ENCODE measurements at regions not wholly inside any gene's neighbourhood (a gene's known extent, or its start where the extent isn't known, plus 50 kb on each side); places are given as distances from the start of the nearest gene placed in this dataset.

DNA sequence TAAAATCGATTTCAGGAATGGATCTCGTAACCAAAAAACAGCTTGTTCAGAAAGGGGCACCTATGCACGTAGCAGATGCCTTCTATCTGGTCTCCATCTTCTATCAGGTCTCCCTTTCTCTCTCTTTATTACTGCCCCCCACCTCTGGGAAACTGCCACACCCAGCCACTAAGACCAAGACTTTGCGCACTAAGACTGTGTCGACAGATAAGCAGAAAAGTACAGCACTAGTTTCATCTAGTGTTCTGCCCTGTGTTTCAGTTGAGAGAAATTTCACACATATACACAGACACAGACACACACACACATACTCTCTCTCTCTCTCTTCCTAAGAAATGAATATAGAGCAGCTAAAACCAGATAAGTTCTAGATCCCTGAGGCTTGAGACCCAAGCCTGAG is 210.1 kb upstream of the MAP3K1 start:
- no peak for TF ChIP-seq CTCF (IDR thresholded peaks at IDR 0.05; ENCODE audit: extremely low read depth, insufficient read depth, missing control alignments)
- in situ Hi-C loops (cut with MboI; ENCODE audit: low pct_unique_long_range_greater_than_20kb, low sequenced_read_pairs, unreplicated experiment) = no loop called here
- DNase-seq (ENCODE audit: low spot score) = no peak

DNA sequence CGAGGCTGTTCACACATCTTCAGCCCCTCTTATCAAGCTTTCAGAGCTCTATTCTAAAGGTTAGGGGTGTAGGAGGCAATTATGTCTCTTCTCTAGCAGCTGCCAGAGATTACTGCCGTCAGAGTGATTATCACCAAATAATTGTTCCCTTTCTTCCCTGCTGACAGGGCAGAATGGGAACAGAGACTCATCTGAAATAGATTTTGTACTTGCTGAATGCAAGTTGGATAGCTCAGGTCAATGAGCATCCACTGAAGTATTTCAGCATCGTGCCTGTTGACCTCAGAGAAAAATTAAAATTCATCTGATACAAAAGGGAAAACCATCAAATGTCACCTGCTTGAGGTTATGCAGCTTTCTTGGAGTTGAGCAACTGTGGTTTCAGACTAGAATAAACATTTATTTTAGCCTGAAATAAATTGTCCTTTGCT is 213.7 kb upstream of the MAP3K1 start:
- no peak for TF ChIP-seq CTCF (IDR thresholded peaks at IDR 0.05; ENCODE audit: extremely low read depth, insufficient read depth, missing control alignments)
- no peak for DNase-seq (ENCODE audit: low spot score)
- in situ Hi-C loops (cut with MboI; ENCODE audit: low pct_unique_long_range_greater_than_20kb, low sequenced_read_pairs, unreplicated experiment) = no loop called here

DNA sequence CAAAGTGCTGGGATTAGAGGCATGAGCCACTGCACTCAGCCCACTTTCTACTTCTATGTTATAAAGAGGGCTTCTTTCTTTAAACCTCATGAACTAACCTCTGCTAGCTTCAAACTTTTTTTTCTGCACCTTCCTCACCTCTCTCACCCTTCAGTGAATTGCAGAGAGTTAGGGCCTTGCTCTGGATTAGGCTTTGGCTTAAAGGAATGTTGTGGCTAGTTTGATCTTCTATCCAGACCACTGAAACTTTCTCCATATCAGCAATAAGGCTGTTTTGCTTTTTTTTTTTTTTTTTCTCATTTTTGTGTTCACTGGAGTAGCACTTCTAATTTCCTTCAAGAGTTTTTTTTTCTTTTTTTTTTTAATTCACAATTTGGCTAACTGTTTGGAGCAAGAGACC is 216.4 kb upstream of the MAP3K1 start:
- TF ChIP-seq CTCF (IDR thresholded peaks at IDR 0.05; ENCODE audit: extremely low read depth, insufficient read depth, missing control alignments) = no peak
- DNase-seq (ENCODE audit: low spot score) = no peak
- in situ Hi-C loops (cut with MboI; ENCODE audit: low pct_unique_long_range_greater_than_20kb, low sequenced_read_pairs, unreplicated experiment) = no loop called here

DNA sequence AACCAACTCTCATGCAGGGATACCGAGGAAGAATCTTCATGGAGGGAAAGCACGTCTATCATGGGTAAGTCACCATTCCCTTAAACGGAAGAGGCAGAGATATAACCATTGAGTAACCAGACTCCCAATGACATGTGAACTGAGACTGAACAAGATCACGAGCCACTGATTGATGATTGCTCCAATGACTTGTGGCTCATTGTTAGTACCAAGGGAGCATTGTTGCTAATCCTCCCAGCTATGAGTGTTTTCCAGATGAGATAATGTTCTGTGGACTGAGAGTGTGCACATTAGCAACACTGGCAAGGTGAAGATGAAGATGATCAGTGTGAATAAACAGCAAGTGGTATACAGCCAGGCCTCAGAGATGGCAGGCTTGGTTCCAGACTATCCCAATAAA is 219.2 kb upstream of the MAP3K1 start:
- DNase-seq (ENCODE audit: low spot score) = no peak
- in situ Hi-C loops (cut with MboI; ENCODE audit: low pct_unique_long_range_greater_than_20kb, low sequenced_read_pairs, unreplicated experiment) = no loop called here
- no peak for TF ChIP-seq CTCF (IDR thresholded peaks at IDR 0.05; ENCODE audit: extremely low read depth, insufficient read depth, missing control alignments)

GRCh38 chr5:56595566-56595965 is 219.8 kb upstream of the MAP3K1 start:
- DNase-seq (ENCODE audit: low spot score) = no peak
- in situ Hi-C loops (cut with MboI; ENCODE audit: low pct_unique_long_range_greater_than_20kb, low sequenced_read_pairs, unreplicated experiment) = no loop called here
- no peak for TF ChIP-seq CTCF (IDR thresholded peaks at IDR 0.05; ENCODE audit: extremely low read depth, insufficient read depth, missing control alignments)

GRCh38 chr5:56594792-56595191 is 220.6 kb upstream of the MAP3K1 start:
- no peak for TF ChIP-seq CTCF (IDR thresholded peaks at IDR 0.05; ENCODE audit: extremely low read depth, insufficient read depth, missing control alignments)
- in situ Hi-C loops (cut with MboI; ENCODE audit: low pct_unique_long_range_greater_than_20kb, low sequenced_read_pairs, unreplicated experiment) = no loop called here
- DNase-seq (ENCODE audit: low spot score) = no peak

DNA sequence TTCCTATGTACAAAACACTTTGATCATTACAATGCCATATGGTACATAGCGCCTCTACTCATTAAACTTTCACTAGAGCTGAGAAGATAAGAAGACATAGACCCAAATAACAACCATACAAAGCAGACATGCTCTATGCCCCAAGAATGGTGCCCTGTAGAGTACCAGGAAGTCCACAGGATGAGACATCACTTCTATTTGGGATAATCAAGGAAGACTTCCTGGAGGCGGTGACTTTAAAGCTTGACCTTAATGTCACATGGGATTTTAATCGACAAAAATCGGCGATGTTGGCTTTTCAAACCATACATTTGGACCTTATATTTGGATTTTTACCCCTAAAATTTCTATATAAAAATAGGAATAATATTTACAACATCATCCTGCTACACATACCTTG is 224.3 kb upstream of the MAP3K1 start:
- DNase-seq (ENCODE audit: low spot score) = no peak
- TF ChIP-seq CTCF (IDR thresholded peaks at IDR 0.05; ENCODE audit: extremely low read depth, insufficient read depth, missing control alignments) = no peak
- in situ Hi-C loops (cut with MboI; ENCODE audit: low pct_unique_long_range_greater_than_20kb, low sequenced_read_pairs, unreplicated experiment) = no loop called here

Measured in GM13977 (cell line).